COLO668 (cell line): ENCODE measurements at regions not wholly inside any gene's neighbourhood (a gene's known extent, or its start where the extent isn't known, plus 50 kb on each side); places are given as distances from the start of the nearest gene placed in this dataset.
"Not testable (repeated sequence)": the region's sequence is repeated elsewhere in the genome, so short reads cannot be mapped to it uniquely, and the experiment has no call there.

Experiments used
- DNase-seq: peaks from one replicate; lab custom pipeline; 2025; ENCODE audit not compliant: unreplicated experiment; lab: John Stamatoyannopoulos, UW

- no peak for DNase-seq
Measured at GRCh38 chr21:20802631-20803260, 195.5 kb upstream of the NCAM2 start.

- no peak for DNase-seq
Measured at GRCh38 chr21:20811702-20812101, 186.5 kb upstream of the NCAM2 start.

- no peak for DNase-seq
Measured at GRCh38 chr21:20814090-20814489, 184.1 kb upstream of the NCAM2 start.

- DNase-seq, result no peak
Measured at GRCh38 chr21:20822666-20823065, 175.5 kb upstream of the NCAM2 start.

GRCh38 chr21:20852866-20853265 lies 145.3 kb upstream of the NCAM2 start:
- no peak for DNase-seq

- DNase-seq, result peak; percentile 41
Measured at GRCh38 chr21:20856926-20857325, 141.3 kb upstream of the NCAM2 start.

- DNase-seq, result no peak
Measured at GRCh38 chr21:20874202-20874601, 124.0 kb upstream of the NCAM2 start.

GRCh38 chr21:20875742-20876141 lies 122.5 kb upstream of the NCAM2 start:
- DNase-seq, result no peak

GRCh38 chr21:20877976-20878375 lies 120.2 kb upstream of the NCAM2 start:
- DNase-seq, result no peak

GRCh38 chr21:20882462-20883407 lies 115.5 kb upstream of the NCAM2 start:
- peak; percentile 41 for DNase-seq

- DNase-seq, result no peak
Measured at GRCh38 chr21:20883408-20883800, 114.8 kb upstream of the NCAM2 start.

- DNase-seq, result no peak
Measured at GRCh38 chr21:20902511-20902910, 95.7 kb upstream of the NCAM2 start.

GRCh38 chr21:20902998-20903397 lies 95.2 kb upstream of the NCAM2 start:
- DNase-seq, result no peak

GRCh38 chr21:20927555-20927954 lies 70.7 kb upstream of the NCAM2 start:
- not testable (repeated sequence) for DNase-seq

GRCh38 chr21:20942523-20942922 lies 55.7 kb upstream of the NCAM2 start:
- no peak for DNase-seq

GRCh38 chr21:20943561-20943997 lies 54.6 kb upstream of the NCAM2 start:
- DNase-seq, result no peak

- DNase-seq, result no peak
Measured at GRCh38 chr21:20944139-20944538, 54.1 kb upstream of the NCAM2 start.

GRCh38 chr21:20946701-20947100 lies 51.5 kb upstream of the NCAM2 start:
- no peak for DNase-seq
